Skeletal muscle cell (primary cell): ENCODE measurements at regions not wholly inside any gene's neighbourhood (a gene's known extent, or its start where the extent isn't known, plus 50 kb on each side); places are given as distances from the start of the nearest gene placed in this dataset.

Source experiments
- DNase-seq: peaks from one replicate; pipeline ENCODE4 v3.0.0-alpha.2; 2010; ENCODE audit warnings: low read depth
- H3K4me3 ChIP-seq: 2 replicates; pipeline ENCODE4 v1.5.1; 2011; ENCODE audit warnings: low read depth, mild to moderate bottlenecking, control low read depth, low read length, moderate library complexity

- H3K4me3 ChIP-seq = no peak overlapping the region
- DNase-seq = no peak
Measured at GRCh38 chr22:49243335-49243734, 584.3 kb downstream of the BRD1 start.

- DNase-seq = no peak
- H3K4me3 ChIP-seq = no peak overlapping the region
Measured at GRCh38 chr22:49242480-49242879, 585.2 kb downstream of the BRD1 start.

DNA sequence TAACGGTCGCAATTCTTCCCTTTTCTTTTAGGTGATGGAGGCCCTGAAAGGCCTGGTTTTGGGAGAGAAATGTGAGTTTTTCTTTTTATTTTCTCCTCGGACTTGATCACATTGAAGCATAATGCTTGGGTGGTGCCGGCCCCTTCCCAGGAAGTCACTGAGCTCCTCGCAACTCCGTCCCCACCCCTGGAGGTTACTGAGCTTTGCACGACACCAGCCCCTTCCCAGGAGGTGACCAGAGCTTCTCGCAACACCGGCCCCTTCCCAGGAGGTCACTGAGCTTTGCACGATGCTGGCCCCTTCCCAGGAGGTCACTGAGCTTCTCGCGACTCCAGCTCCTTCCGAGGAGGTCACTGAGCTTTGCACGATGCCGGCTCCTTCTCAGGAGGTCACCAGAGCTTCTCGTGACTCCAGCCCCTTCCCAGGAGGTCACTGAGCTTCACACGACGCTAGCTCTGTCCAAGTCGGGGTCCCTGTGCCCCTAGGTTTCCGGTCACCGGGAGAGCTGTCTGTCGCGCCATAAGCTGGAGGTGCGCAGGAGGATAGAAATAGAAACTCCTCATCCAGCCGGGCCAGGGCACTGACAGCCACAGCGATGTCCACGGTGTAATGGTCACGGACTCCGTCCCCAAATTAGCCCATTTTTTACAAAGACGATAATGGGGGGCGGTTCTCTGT is 586.4 kb downstream of the BRD1 start:
- no peak overlapping the region for H3K4me3 ChIP-seq
- no peak for DNase-seq

DNA sequence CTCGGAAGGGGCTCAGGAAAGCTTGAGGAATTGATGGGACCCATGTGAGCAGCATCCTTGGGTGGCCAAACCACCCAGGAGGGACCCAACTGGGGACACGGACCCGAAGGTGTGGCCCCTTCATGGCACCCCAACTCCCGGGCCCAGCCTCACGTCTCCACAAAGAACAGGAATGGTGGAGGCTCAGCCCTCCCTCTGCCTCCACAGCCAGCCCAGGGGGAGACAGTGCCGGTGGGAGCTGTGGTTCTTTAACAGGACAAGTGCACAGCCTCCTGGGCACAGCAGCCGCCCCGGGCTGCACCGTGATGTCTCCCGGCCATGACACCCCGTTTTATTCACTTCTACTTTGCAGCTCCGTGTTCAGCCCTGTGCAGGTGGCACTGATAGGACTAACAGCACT is 587.2 kb downstream of the BRD1 start:
- no peak overlapping the region for H3K4me3 ChIP-seq

GRCh38 chr22:49240016-49240380 is 587.7 kb downstream of the BRD1 start:
- no peak overlapping the region for H3K4me3 ChIP-seq
- no peak for DNase-seq

More for the DNA sequence above, 587.2 kb downstream of the BRD1 start:
- DNase-seq = no peak

DNA sequence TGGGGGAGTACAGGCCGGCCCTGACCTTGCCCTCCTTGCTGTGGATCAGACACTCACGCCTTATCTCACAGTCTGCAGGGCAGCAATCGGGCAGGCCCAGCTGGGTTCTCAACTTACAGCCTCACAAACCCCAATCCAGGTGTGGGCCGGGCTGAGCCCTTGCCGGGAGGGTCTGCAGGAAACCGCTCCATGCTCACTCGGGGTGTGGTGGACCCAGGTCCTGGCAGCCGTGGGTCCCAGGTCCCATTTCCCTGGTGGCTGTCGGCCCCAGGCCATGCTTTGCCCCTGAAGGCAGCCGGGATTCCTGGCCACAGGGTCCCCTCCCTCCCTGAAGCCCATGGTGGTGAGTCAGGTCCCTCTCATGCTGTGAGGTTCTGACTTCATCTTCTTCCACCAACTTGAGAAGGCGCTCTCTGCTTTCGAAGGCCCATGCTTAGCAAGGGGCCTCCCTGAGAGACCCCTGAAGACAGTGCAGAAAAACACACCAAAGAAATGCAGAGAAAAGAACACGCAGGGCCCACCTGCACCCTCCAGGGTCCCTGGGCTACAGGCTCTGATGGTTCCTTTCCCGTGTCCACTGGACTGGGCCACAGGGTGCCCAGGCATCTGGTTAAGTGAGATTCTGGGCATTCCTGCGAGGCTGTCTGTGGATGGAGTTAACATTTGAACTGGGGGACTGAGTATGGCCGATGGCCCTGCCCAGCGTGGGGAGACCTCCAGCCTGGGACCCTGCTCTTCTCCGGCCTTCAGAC is 588.2 kb downstream of the BRD1 start:
- DNase-seq = no peak
- H3K4me3 ChIP-seq = no peak overlapping the region

DNA sequence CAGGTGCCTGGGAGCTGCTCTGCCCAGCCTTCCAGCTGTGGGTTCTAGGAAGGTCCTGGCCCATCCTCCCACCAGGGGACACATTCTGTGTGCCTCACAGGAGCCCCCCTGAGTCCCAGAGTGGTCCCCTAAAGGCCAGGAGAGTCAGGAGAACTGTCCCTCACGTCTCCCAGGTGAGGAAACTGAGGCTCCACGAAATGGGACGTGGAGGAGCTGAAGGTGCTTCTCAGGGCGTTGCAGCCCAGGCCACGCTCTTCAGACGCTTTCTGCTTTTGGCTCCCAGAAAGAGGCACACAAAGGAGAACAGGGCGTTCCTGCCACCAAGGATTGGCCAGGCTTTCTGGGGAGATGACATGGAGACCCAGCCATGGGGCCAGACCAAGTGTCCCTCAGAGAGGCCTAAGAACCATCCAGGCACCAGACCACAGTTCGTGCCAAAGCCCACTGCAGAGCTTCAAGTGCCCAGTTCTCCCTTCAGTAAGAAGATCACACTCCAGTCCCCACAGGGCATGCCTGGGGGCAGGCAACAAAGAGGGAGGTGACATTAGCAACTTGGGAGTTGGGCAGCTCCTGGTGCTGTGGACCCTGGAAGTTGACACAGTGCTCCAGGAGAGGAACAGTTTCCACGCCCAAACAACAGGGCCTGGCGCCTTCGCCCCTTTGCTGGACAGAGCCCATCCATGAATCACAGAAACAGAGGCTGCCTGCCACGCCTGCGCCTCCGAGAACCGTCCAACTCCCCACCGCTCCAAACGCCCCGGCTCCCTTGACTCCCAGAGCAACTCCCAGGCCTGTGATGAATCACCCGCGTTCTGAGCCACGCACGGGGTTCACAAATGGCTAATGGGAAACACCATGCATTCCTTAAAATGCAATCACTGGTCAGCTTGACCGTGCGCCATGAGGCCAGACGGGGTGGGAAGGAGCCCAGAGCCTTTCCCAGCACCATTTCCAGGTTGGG is 589.2 kb downstream of the BRD1 start:
- DNase-seq = no peak
- H3K4me3 ChIP-seq = no peak overlapping the region

GRCh38 chr22:49237703-49238102 is 590.0 kb downstream of the BRD1 start:
- H3K4me3 ChIP-seq = no peak overlapping the region
- no peak for DNase-seq

DNA sequence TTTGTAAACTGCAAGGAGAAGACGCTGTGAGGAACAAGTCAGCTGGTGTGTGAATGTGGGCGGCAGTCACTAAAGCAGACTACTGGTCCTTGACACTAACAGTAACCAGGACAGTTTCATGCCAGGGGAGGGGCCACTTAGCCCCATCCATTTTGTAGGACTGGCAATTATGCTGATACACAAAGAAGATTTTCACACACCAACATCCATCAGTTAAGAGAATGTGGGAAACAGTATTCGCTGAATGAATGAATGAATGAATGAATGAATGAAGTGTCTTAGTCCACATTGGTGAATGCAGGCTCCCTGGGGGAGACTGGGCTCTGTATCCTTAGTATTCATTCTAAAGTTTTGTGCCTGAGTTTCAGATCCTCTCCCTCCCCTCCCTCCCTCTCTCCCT is 590.4 kb downstream of the BRD1 start:
- DNase-seq = no peak
- no peak overlapping the region for H3K4me3 ChIP-seq

GRCh38 chr22:49236541-49237075 is 591.1 kb downstream of the BRD1 start:
- DNase-seq = no peak
- H3K4me3 ChIP-seq = no peak overlapping the region

- no peak for DNase-seq
Measured at GRCh38 chr22:49235463-49236300, 592.0 kb downstream of the BRD1 start.

DNA sequence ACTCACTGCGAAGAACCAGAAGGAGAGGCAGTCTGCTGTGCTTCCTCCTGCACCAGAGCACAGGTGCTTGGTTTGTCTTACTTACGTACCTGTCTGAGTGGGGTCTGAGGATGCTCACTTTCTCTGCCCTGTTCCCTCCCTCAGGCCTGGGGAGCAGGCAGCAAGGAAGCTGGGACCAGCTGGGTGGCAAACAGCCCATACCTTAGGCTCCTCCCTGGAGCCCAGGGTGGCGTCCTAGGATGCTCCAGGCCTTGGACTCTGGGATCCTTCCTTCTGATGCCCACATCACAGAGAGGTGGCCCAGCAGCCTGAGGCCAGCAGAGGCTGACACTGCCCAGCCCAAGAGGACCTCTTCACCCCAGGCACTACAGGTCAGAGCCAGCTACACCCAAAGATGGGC is 593.2 kb downstream of the BRD1 start:
- H3K4me3 ChIP-seq = no peak overlapping the region
- DNase-seq = no peak

More at GRCh38 chr22:49235463-49236300, 592.0 kb downstream of the BRD1 start:
- no peak overlapping the region for H3K4me3 ChIP-seq

DNA sequence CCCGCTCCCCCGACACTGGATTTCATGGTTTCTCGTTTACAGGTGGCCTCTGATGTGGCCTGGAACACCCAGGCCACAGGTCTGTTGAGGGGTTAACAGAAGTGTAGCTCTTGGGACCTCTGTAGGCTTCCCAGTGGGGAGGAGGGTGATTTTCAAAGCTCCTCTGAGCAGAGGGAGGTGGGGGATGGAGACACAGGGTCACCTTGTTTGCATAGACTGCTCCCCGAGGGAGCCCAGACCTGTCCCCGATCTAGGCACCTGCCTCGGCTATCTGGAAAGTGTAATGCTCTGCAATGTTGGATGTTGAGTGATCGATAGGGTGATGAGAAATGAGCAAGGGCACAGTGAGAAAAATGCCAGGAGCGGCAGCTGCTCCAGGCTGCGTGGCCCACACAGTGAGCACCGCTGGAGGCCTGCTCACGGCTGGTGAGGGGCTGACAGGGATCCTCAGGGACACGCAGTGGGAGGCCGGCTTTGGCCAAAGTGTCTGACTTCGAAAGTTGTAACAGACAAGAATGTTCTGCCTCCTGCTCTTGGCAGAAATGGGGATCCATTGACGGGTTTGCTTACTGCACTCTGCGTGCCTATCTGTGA is 594.1 kb downstream of the BRD1 start:
- H3K4me3 ChIP-seq = no peak overlapping the region
- DNase-seq = no peak

GRCh38 chr22:49232319-49233067 is 595.2 kb downstream of the BRD1 start:
- no peak for DNase-seq
- no peak overlapping the region for H3K4me3 ChIP-seq

DNA sequence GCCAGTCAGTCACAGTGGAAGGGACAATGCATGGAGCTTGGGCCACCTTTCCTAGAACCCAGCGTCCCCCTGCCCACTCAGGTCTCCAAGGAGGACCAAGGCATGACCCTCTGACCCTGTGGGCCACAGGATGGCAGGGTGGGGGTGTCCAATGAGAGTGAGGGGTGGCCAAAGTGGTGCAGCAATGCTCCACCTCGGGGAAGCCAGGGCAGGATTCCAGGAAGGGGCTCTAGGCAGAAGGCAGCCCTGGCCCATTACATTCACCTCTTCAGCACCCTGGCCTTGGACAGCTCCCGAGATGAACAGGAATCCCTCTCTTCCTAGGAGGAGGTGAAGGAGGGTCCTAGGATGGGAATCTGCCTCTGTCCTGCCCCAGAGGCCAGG is 597.5 kb downstream of the BRD1 start:
- H3K4me3 ChIP-seq = no peak overlapping the region
- no peak for DNase-seq

DNA sequence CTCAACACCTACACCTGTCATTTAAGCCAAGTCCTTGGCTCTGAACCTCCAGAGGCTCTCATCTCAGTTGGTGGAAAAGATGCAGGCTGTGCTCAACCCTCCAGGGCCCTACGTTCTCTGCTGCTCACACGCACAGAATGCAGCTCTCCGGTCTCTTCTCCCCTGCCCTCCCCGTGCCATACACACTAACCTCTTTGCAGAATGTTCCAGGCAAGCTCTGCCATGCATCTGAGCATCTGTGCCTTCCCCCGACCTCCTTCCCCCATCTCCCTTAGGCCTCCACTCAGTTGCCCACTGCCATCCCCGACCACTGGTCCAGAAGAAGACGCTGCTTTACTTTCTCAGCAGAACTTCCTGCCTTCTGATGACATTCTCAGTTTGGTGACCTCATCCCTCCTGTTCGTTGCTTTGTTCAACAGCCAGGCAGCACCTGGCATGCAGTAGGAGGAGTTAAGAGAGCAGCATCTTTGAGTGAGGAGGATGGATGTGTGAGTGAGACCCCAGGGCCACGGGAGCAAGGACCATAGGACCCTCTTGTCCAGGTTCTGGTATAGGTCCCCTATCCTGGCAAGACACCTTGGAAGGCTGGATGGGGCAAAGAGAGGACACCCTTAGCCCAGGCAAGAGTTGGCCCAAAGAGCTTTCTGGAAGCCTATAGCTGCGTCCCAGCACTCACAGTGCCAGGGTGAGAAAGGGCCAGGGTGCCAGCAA is 598.0 kb downstream of the BRD1 start:
- H3K4me3 ChIP-seq = no peak overlapping the region
- DNase-seq = no peak

- no peak overlapping the region for H3K4me3 ChIP-seq
- no peak for DNase-seq
Measured at GRCh38 chr22:49228431-49229037, 599.1 kb downstream of the BRD1 start.
